ENCODE measurements at regions not wholly inside any gene's neighbourhood (a gene's known extent, or its start where the extent isn't known, plus 50 kb on each side); places are given as distances from the start of the nearest gene placed in this dataset.

- DNase-seq (ENCODE audit: low read depth), result peak; percentile 82
- Histone ChIP-seq H4K20me1 (ENCODE audit: insufficient read depth, low read length) (peaks cover 33% of the 10 kb centered on the region), H3K27ac (ENCODE audit: low read depth, low read length) (no peak overlapping the region), H3K4me2 (ENCODE audit: low read length) (peak overlapping the region; percentile 35), H3K9me3 (ENCODE audit: insufficient read depth, low read depth, low read length) (no peaks in the 10 kb centered on the region), H3K27me3 (ENCODE audit: insufficient read depth, low read length) (no peaks in the 10 kb centered on the region), H3K79me2 (ENCODE audit: insufficient read depth, low read length) (peaks cover 71% of the 10 kb centered on the region), H3K9ac (ENCODE audit: low read length) (no peak overlapping the region), H3K36me3 (ENCODE audit: insufficient read depth, low read length) (no peaks in the 10 kb centered on the region), H2AFZ (ENCODE audit: low read depth, low read length) (no peak overlapping the region), H3K4me3 (ENCODE audit: insufficient read depth, low read depth, low read length) (no peak overlapping the region), H3K4me1 (ENCODE audit: insufficient read depth, low read length) (peaks cover 30% of the 10 kb centered on the region)
- H3K27me3 Mint-ChIP-seq (ENCODE audit: low read depth, unreplicated experiment), result no peaks in the 10 kb centered on the region
- H3K4me1 Mint-ChIP-seq (ENCODE audit: low read depth, unreplicated experiment), result peaks cover 14% of the 10 kb centered on the region
- peak; percentile 59 for FAIRE-seq
- H3K9me3 Mint-ChIP-seq (ENCODE audit: unreplicated experiment), result no peaks in the 10 kb centered on the region
- peaks cover under 1% of the 10 kb centered on the region for H3K36me3 Mint-ChIP-seq (ENCODE audit: low read depth, unreplicated experiment)
- no peak overlapping the region for H3K4me3 Mint-ChIP-seq (ENCODE audit: unreplicated experiment)
- no peak overlapping the region for H3K27ac Mint-ChIP-seq (ENCODE audit: unreplicated experiment)
- TF ChIP-seq CTCF (IDR thresholded peaks at IDR 0.05; ENCODE audit: insufficient read depth, low read depth, low read length) (no peak), EZH2 (IDR thresholded peaks at IDR 0.05; ENCODE audit: insufficient read depth, low read length) (no peak)
Observed at GRCh38 chrX:10022580-10023245, 55.6 kb downstream of the CLDN34 start.

- no peak overlapping the region for H2AFZ ChIP-seq (ENCODE audit: low read depth, low read length)
- H3K9ac ChIP-seq (ENCODE audit: low read length), result no peak overlapping the region
- DNase-seq (ENCODE audit: low read depth), result no peak
- H4K20me1 ChIP-seq (ENCODE audit: insufficient read depth, low read length), result peaks cover 33% of the 10 kb centered on the region
- Mint-ChIP-seq H3K27me3 (ENCODE audit: low read depth, unreplicated experiment) (no peaks in the 10 kb centered on the region), H3K4me3 (ENCODE audit: unreplicated experiment) (no peak overlapping the region), H3K4me1 (ENCODE audit: low read depth, unreplicated experiment) (peaks cover 12% of the 10 kb centered on the region), H3K9me3 (ENCODE audit: unreplicated experiment) (no peaks in the 10 kb centered on the region), H3K27ac (ENCODE audit: unreplicated experiment) (no peak overlapping the region), H3K36me3 (ENCODE audit: low read depth, unreplicated experiment) (peaks cover 2% of the 10 kb centered on the region)
- H3K4me2 ChIP-seq (ENCODE audit: low read length), result no peak overlapping the region
- H3K27ac ChIP-seq (ENCODE audit: low read depth, low read length), result no peak overlapping the region
- H3K79me2 ChIP-seq (ENCODE audit: insufficient read depth, low read length), result peaks cover 62% of the 10 kb centered on the region
- no peaks in the 10 kb centered on the region for H3K36me3 ChIP-seq (ENCODE audit: insufficient read depth, low read length)
- no peak for TF ChIP-seq EZH2 (IDR thresholded peaks at IDR 0.05; ENCODE audit: insufficient read depth, low read length)
- no peak for TF ChIP-seq CTCF (IDR thresholded peaks at IDR 0.05; ENCODE audit: insufficient read depth, low read depth, low read length)
- peaks cover 22% of the 10 kb centered on the region for H3K4me1 ChIP-seq (ENCODE audit: insufficient read depth, low read length)
- no peaks in the 10 kb centered on the region for H3K27me3 ChIP-seq (ENCODE audit: insufficient read depth, low read length)
- no peak for FAIRE-seq
- no peak overlapping the region for H3K4me3 ChIP-seq (ENCODE audit: insufficient read depth, low read depth, low read length)
- no peaks in the 10 kb centered on the region for H3K9me3 ChIP-seq (ENCODE audit: insufficient read depth, low read depth, low read length)
Observed at GRCh38 chrX:10023821-10024220, 56.7 kb downstream of the CLDN34 start.

- H3K4me1 ChIP-seq (ENCODE audit: insufficient read depth, low read length), result peaks cover 25% of the 10 kb centered on the region
- no peak for FAIRE-seq
- H4K20me1 ChIP-seq (ENCODE audit: insufficient read depth, low read length), result peaks cover 30% of the 10 kb centered on the region
- H3K79me2 ChIP-seq (ENCODE audit: insufficient read depth, low read length), result peaks cover 46% of the 10 kb centered on the region
- H3K27ac ChIP-seq (ENCODE audit: low read depth, low read length), result no peak overlapping the region
- no peaks in the 10 kb centered on the region for H3K27me3 ChIP-seq (ENCODE audit: insufficient read depth, low read length)
- H3K36me3 ChIP-seq (ENCODE audit: insufficient read depth, low read length), result no peaks in the 10 kb centered on the region
- no peak overlapping the region for H3K9ac ChIP-seq (ENCODE audit: low read length)
- H2AFZ ChIP-seq (ENCODE audit: low read depth, low read length), result no peak overlapping the region
- Mint-ChIP-seq H3K27me3 (ENCODE audit: low read depth, unreplicated experiment) (no peaks in the 10 kb centered on the region), H3K27ac (ENCODE audit: unreplicated experiment) (no peak overlapping the region), H3K9me3 (ENCODE audit: unreplicated experiment) (no peaks in the 10 kb centered on the region), H3K36me3 (ENCODE audit: low read depth, unreplicated experiment) (peaks cover 2% of the 10 kb centered on the region), H3K4me3 (ENCODE audit: unreplicated experiment) (no peak overlapping the region), H3K4me1 (ENCODE audit: low read depth, unreplicated experiment) (peaks cover 7% of the 10 kb centered on the region)
- no peak for TF ChIP-seq CTCF (IDR thresholded peaks at IDR 0.05; ENCODE audit: insufficient read depth, low read depth, low read length)
- no peak for TF ChIP-seq EZH2 (IDR thresholded peaks at IDR 0.05; ENCODE audit: insufficient read depth, low read length)
- no peak overlapping the region for H3K4me2 ChIP-seq (ENCODE audit: low read length)
- H3K4me3 ChIP-seq (ENCODE audit: insufficient read depth, low read depth, low read length), result no peak overlapping the region
- DNase-seq (ENCODE audit: low read depth), result no peak
- no peaks in the 10 kb centered on the region for H3K9me3 ChIP-seq (ENCODE audit: insufficient read depth, low read depth, low read length)
Observed at GRCh38 chrX:10025742-10026493, 58.8 kb downstream of the CLDN34 start.
